ENCODE measurements at regions not wholly inside any gene's neighbourhood (a gene's known extent, or its start where the extent isn't known, plus 50 kb on each side); places are given as distances from the start of the nearest gene placed in this dataset.

- TF ChIP-seq ZNF280D (tag by site-specific recombination; IDR thresholded peaks at IDR 0.05) = no peak
These were observed 291.1 kb downstream of the NNT start (continued) for GRCh38 chr5:43893951-43894684.

- Histone ChIP-seq H3K4me1 (ENCODE audit: control insufficient read depth, insufficient read depth, low read length) (no peaks in the 10 kb centered on the region), H3K9me3 (ENCODE audit: control insufficient read depth, insufficient read depth, low read depth, low read length) (no peaks in the 10 kb centered on the region), H3K36me3 (ENCODE audit: control insufficient read depth in 2 of 2, insufficient read depth in 1 of 2, low read length in 2 of 2) (no peaks in the 10 kb centered on the region), H3K27ac (ENCODE audit: extremely low read depth, low read depth, low read length) (no peak overlapping the region), H3K4me3 (ENCODE audit: low read depth, low read length) (no peak overlapping the region)
- CTCF ChIA-PET = no interaction called here
- no peak for TF ChIP-seq ZNF391 (tag by site-specific recombination; IDR thresholded peaks at IDR 0.05; ENCODE audit: borderline replicate concordance, low read depth)
- no peak for TF ChIP-seq HOXD13 (CRISPR knock-in tag; IDR thresholded peaks at IDR 0.05; ENCODE audit: borderline replicate concordance)
- TF ChIP-seq ZNF211 (tag by site-specific recombination; IDR thresholded peaks at IDR 0.05; ENCODE audit: low read depth) = no peak
- TF ChIP-seq ZNF548 (tag by site-specific recombination; IDR thresholded peaks at IDR 0.05) = no peak
- TF ChIP-seq ZBTB20 (tag by site-specific recombination; IDR thresholded peaks at IDR 0.05) = no peak
- TF ChIP-seq ZNF624 (tag by site-specific recombination; IDR thresholded peaks at IDR 0.05) = no peak
- TF ChIP-seq ZFP3 (tag by site-specific recombination; IDR thresholded peaks at IDR 0.05; ENCODE audit: low read depth) = no peak
- no peak for TF ChIP-seq BCL11B (tag by site-specific recombination; IDR thresholded peaks at IDR 0.05; ENCODE audit: low read depth)
- no peak for TF ChIP-seq ZFP69B (tag by site-specific recombination; IDR thresholded peaks at IDR 0.05)
- TF ChIP-seq, protein P1, sequence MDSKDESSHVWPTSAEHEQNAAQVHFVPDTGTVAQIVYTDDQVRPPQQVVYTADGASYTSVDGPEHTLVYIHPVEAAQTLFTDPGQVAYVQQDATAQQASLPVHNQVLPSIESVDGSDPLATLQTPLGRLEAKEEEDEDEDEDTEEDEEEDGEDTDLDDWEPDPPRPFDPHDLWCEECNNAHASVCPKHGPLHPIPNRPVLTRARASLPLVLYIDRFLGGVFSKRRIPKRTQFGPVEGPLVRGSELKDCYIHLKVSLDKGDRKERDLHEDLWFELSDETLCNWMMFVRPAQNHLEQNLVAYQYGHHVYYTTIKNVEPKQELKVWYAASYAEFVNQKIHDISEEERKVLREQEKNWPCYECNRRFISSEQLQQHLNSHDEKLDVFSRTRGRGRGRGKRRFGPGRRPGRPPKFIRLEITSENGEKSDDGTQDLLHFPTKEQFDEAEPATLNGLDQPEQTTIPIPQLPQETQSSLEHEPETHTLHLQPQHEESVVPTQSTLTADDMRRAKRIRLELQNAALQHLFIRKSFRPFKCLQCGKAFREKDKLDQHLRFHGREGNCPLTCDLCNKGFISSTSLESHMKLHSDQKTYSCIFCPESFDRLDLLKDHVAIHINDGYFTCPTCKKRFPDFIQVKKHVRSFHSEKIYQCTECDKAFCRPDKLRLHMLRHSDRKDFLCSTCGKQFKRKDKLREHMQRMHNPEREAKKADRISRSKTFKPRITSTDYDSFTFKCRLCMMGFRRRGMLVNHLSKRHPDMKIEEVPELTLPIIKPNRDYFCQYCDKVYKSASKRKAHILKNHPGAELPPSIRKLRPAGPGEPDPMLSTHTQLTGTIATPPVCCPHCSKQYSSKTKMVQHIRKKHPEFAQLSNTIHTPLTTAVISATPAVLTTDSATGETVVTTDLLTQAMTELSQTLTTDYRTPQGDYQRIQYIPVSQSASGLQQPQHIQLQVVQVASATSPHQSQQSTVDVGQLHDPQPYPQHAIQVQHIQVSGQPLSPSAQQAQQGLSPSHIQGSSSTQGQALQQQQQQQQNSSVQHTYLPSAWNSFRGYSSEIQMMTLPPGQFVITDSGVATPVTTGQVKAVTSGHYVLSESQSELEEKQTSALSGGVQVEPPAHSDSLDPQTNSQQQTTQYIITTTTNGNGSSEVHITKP (tag by site-specific recombination; IDR thresholded peaks at IDR 0.05) = no peak
- TF ChIP-seq ZNF626 (tag by site-specific recombination; IDR thresholded peaks at IDR 0.05) = no peak
- TF ChIP-seq, protein P2, sequence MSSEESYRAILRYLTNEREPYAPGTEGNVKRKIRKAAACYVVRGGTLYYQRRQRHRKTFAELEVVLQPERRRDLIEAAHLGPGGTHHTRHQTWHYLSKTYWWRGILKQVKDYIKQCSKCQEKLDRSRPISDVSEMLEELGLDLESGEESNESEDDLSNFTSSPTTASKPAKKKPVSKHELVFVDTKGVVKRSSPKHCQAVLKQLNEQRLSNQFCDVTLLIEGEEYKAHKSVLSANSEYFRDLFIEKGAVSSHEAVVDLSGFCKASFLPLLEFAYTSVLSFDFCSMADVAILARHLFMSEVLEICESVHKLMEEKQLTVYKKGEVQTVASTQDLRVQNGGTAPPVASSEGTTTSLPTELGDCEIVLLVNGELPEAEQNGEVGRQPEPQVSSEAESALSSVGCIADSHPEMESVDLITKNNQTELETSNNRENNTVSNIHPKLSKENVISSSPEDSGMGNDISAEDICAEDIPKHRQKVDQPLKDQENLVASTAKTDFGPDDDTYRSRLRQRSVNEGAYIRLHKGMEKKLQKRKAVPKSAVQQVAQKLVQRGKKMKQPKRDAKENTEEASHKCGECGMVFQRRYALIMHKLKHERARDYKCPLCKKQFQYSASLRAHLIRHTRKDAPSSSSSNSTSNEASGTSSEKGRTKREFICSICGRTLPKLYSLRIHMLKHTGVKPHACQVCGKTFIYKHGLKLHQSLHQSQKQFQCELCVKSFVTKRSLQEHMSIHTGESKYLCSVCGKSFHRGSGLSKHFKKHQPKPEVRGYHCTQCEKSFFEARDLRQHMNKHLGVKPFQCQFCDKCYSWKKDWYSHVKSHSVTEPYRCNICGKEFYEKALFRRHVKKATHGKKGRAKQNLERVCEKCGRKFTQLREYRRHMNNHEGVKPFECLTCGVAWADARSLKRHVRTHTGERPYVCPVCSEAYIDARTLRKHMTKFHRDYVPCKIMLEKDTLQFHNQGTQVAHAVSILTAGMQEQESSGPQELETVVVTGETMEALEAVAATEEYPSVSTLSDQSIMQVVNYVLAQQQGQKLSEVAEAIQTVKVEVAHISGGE (tag by site-specific recombination; conservative IDR thresholded peaks at IDR 0.05; ENCODE audit: low read depth) = no peak
- TF ChIP-seq ZBTB48 (tag by site-specific recombination; IDR thresholded peaks at IDR 0.05) = no peak
- TF ChIP-seq ZNF114 (tag by site-specific recombination; IDR thresholded peaks at IDR 0.05) = no peak
- TF ChIP-seq, protein P3, sequence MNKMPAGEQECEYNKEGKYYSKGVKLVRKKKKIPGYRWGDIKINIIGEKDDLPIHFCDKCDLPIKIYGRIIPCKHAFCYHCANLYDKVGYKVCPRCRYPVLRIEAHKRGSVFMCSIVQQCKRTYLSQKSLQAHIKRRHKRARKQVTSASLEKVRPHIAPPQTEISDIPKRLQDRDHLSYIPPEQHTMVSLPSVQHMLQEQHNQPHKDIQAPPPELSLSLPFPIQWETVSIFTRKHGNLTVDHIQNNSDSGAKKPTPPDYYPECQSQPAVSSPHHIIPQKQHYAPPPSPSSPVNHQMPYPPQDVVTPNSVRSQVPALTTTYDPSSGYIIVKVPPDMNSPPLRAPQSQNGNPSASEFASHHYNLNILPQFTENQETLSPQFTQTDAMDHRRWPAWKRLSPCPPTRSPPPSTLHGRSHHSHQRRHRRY (tag by site-specific recombination; IDR thresholded peaks at IDR 0.05) = no peak
- no peak for TF ChIP-seq BCL11A (tag by site-specific recombination; IDR thresholded peaks at IDR 0.05; ENCODE audit: low read depth)
- TF ChIP-seq ZNF24 (tag by site-specific recombination; IDR thresholded peaks at IDR 0.05) = no peak
- no peak for TF ChIP-seq ZNF274 (IDR thresholded peaks at IDR 0.05; ENCODE audit: low read length)
- no peak for TF ChIP-seq ZNF274 (tag by site-specific recombination; IDR thresholded peaks at IDR 0.05; ENCODE audit: borderline replicate concordance)
- TF ChIP-seq ZNF112 (tag by site-specific recombination; IDR thresholded peaks at IDR 0.05) = no peak
- no peak for TF ChIP-seq ZNF10 (tag by site-specific recombination; IDR thresholded peaks at IDR 0.05)
- POLR2A ChIA-PET = no interaction called here
These were observed 288.1 kb downstream of the NNT start for GRCh38 chr5:43891112-43891511.

Data from HEK293 (cell line).